ENCODE measurements at regions not wholly inside any gene's neighbourhood (a gene's known extent, or its start where the extent isn't known, plus 50 kb on each side); places are given as distances from the start of the nearest gene placed in this dataset.

DNA sequence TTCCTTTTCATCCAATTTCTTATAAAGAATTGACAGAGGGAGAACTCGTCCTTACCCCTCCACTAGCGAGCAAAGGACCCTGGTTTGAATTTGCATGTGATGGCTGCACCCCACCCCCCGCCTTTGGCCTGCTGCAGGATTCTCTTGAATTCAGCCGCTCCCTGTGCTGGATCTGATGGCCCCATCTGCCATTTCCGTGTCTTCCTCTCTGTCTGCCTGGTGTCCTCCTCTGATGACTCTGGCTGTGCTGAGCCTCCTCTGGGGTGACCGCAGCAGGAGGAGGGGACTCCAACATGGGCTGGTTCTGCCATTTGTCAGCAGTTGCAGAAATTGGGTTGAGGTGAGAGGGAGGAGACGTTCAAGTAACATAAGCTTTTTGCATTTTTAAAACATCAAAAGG is 188.8 kb downstream of the DLL1 start:
- TF ChIP-seq, protein P1, sequence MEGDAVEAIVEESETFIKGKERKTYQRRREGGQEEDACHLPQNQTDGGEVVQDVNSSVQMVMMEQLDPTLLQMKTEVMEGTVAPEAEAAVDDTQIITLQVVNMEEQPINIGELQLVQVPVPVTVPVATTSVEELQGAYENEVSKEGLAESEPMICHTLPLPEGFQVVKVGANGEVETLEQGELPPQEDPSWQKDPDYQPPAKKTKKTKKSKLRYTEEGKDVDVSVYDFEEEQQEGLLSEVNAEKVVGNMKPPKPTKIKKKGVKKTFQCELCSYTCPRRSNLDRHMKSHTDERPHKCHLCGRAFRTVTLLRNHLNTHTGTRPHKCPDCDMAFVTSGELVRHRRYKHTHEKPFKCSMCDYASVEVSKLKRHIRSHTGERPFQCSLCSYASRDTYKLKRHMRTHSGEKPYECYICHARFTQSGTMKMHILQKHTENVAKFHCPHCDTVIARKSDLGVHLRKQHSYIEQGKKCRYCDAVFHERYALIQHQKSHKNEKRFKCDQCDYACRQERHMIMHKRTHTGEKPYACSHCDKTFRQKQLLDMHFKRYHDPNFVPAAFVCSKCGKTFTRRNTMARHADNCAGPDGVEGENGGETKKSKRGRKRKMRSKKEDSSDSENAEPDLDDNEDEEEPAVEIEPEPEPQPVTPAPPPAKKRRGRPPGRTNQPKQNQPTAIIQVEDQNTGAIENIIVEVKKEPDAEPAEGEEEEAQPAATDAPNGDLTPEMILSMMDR (IDR thresholded peaks at IDR 0.05), result no peak
- TF ChIP-seq POLR2A (IDR thresholded peaks at IDR 0.05) (no peak), EP300 (IDR thresholded peaks at IDR 0.05) (no peak)

All from upper lobe of left lung (tissue), 4 donors.